T47D (cell line): ENCODE measurements at regions not wholly inside any gene's neighbourhood (a gene's known extent, or its start where the extent isn't known, plus 50 kb on each side); places are given as distances from the start of the nearest gene placed in this dataset.
"Not testable (repeated sequence)": the region's sequence is repeated elsewhere in the genome, so short reads cannot be mapped to it uniquely, and the experiment has no call there.

Experiments used
- DNase-seq, 2 experiments: peaks; one replicate each; pipeline versions ENCODE4 v3.0.0 to v3.0.0-alpha.2; 2011 to 2012; ENCODE audit warnings: low read depth in 1 of 2, low spot score in 1 of 2
- JUND ChIP-seq: IDR thresholded peaks from 2 replicates; pipeline ENCODE4 v1.6.1; 2012; ENCODE audit warnings: low read depth
- in situ Hi-C: cut with HindIII; loops from 2 replicates; pipeline ENCODE4 v1.10.0; 2016; ENCODE audit warnings: low sequenced_read_pairs, low pct_unique_long_range_greater_than_20kb

DNA sequence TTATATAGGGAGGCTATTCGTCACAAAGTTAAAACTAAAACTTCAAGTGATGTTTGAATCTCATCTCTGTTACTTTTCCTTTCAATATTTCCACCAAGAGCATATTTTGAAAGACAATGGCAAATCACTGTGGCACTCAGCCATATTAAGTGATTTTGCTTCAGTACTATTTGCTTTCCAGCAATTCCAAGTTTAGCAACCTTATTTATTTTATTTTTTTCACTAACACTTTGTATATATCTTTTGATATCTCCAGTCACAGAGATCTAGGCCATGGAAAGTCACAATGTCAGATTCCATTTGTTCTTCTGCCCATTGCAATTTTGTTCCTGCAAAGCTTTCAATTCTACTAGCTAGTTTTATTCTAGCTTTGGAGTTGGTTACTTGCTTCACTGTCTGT is 1514.5 kb upstream of the ADGRL3 start:
- in situ Hi-C loops: no loop called here
- TF ChIP-seq JUND: no peak
- no peak for DNase-seq

DNA sequence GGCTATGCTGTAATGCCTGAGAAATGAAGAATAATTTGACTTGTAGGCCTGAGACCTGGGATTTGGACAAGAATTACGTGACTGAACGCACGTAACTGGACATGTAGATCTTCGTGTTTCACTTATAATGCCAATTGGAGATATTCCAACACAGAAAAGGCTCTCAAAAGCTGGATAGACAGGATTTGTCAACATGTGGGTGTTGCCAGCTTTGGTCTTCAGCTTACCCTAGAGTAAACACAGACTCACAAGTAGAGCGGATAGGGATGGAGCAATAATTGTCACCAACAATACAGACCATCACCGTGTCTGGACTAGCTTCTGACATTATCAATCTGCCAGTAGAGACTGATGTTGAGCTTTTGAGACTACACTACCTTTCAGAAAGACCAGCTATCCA is 1511.0 kb upstream of the ADGRL3 start:
- in situ Hi-C loops: no loop called here
- no peak for DNase-seq
- TF ChIP-seq JUND: no peak

DNA sequence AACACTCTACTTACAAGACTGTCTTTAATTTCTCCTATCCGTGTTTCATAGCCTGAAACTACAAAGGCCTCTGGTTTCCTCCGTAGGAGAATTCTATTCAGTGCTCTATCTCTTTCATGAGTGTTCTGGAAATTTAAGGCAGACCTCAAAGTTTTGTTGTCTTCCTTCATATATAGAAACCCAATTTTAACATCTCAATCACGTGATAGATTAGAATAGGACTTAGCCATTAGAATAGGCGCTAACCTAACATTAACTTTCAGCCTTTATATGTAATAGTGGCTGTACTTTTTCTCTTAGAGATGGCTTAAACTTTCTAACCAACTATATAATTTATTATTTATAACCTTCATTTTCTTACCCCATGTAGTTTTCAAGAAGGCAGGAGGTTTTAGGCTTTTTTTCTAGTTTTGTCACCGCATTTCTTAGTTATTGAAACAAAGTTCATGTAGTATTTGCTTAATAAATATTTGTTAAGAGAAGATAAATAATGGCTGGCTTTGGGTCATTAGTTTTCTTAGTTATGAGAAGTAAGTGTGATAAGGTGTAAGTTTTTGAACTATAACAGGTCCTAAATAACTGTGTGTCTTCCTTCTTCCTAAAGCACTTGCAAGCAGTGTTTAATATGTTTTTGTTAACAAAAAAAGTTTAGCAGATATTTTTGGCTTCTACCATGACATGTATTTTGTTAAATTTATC is 1504.6 kb upstream of the ADGRL3 start:
- TF ChIP-seq JUND: no peak
- in situ Hi-C loops: no loop called here

DNA sequence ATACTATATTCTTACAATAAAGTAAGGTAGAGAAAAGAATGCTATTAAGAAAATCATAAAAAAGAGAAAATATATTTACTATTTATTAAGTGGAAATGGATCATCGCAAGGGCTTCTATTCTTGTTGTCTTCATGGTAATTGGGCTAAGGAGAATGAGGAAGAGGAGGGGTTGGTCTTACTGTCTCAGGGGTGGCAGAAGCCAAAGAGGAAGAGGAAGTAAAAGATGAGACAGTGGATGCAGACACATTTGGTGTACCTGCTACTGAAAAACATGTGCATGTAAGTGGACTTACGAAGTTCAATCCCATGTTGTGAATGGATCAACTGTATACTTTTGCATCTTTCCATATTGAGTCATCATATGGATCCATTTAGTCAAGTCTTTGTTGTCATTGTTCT is 1502.1 kb upstream of the ADGRL3 start:
- DNase-seq: no peak
- no peak for TF ChIP-seq JUND
- in situ Hi-C loops: no loop called here

More for the DNA sequence above, 1504.6 kb upstream of the ADGRL3 start:
- no peak for DNase-seq

DNA sequence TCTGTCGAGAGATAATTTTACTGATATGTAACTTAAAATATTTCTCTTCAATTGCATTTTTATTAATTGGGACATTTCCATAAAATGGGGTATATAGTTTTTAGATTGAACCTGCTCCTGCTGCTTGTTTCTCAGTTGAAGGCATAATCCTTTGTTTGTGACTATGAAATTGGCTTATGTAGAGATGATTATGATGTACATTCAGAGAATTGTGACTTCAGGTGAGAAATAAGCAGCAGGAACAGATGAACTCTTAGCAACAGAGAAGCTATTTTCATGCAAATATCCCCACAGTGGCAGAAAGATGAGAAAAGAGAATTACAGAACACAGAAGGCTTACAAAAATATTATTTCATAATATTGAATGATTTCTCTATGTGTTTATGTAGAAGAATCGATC is 1499.5 kb upstream of the ADGRL3 start:
- no peak for TF ChIP-seq JUND
- no peak for DNase-seq
- in situ Hi-C loops: no loop called here

DNA sequence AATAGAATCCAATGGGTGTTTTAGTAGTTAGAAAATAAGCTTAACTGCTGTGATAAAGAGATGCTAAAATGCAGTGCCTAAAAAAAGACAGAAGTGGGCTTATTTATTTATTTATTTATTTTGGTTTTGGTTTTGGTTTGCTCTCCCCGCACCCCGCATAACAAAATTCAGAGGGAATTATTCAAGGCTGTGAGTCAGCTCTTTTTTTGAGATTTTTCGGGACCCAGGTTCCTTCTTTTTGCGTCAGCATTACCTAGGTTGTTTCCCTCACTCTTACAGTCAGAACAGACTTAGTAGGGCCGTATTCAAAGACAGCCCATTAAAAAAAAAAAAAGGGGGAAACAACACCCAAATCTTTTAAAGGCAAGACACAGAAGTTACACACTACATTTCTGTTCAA is 1495.5 kb upstream of the ADGRL3 start:
- TF ChIP-seq JUND: no peak
- in situ Hi-C loops: no loop called here
- DNase-seq: no peak

DNA sequence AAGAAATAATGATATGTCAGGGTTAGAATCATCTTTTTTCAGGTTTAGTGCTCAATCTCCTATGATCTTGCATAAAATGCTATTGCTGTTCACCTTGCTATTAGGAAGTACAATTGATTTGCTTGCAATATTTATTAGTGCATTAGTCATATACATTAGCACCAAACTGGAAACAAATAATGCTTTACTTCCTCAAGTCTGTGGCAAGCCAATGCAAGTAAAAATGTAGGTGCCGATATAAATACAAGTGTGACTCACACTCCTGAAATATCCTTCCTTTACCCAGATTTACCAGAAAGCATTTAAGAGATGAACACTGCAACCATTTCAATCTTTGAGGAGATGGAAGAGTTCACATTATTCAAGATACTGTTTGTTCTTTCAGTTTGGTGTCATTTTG is 1487.7 kb upstream of the ADGRL3 start:
- TF ChIP-seq JUND: no peak
- DNase-seq: no peak
- in situ Hi-C loops: no loop called here

DNA sequence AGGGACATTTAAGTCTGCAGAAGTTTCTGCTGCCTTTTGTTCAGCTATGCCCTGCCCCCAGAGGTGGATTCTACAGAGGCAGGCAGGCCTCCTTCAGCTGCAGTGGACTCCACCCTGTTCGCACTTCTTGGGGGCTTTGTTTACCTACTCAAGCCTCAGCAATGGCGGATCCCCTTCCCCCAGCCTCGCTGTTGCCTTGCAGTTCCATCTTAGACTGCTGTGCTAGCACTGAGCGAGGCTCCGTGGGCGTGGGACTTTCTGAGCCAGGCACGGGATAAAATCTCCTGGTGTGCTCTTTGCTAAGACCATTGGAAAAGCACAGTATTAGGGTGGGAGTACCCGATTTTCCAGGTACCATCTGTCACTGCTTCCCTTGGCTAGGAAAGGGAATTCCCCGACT is 1475.8 kb upstream of the ADGRL3 start:
- in situ Hi-C loops, DNase-seq: not testable (repeated sequence)

DNA sequence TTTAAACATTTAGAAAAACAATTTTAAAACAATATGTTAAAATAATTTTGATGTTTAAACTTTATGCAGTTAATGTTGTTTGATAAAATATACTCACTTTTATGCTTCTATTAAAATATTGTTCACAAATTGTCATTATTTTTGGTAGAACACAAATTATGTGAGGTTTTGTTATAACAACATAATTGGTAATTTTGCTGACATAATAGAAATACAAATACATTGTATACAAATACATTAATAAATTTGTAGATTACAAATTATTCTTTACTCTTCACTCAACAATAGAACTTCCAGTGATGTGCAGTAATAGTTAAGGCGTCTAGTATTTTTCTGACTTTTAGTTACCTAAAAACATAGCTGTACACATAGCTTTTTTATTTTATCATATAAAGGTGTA is 1472.4 kb upstream of the ADGRL3 start:
- TF ChIP-seq JUND: no peak
- in situ Hi-C loops: no loop called here
- DNase-seq: no peak

DNA sequence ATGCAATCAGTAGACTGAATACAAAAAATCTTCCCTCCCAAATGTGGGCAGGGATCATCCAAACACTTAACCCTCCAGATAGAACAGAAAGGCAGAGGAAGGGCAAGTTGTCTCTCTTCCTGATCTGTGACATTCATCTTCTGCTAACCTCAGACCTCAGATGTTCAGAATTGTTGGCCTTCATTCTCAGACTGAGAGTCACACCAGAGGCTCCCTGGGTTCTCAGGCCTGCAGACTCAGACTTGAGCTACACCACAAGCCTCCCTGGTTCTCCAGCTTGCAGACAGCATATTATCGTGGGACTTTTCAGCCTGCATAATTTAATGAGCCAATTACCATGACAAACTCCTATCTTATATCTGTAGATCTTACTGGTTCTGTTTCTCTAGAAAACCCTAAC is 1471.6 kb upstream of the ADGRL3 start:
- in situ Hi-C loops: no loop called here
- DNase-seq: no peak
- TF ChIP-seq JUND: no peak

DNA sequence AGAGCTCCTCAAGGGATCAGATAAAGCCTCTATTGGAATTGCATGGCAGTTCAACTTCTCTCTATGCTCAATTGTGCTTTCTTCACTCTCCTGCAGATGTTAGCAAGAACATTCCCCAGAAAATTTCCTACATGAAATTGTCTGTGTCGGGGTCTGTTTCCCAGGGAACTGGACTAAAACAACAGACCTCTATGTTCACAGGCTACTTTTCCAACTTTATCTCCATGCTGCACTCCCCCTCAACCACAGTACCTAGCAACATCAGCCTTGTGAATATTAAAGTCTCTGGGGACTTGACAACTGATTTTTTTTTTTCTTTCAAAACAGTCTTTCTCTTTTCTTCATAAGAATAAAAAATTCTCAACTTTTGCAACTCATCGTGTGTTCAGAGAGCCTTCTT is 1470.8 kb upstream of the ADGRL3 start:
- no peak for DNase-seq
- in situ Hi-C loops: no loop called here
- TF ChIP-seq JUND: no peak

DNA sequence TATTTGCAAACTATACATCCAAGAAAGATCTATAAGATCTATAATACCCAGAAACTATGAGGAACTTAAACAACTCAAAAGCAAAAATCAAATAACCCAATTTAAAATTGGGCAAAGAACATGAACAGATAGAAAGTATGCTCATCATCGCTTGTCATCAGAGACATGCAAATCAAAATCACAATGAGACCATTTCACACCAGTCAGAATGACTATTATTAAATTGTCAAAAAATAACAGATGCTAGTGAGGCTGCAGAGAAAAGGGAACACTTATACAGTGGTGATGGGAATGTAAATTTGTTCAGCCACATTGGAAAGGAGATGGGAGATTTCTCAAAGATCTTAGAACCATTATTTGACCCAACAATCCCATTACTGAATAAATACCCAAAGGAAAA is 1451.7 kb upstream of the ADGRL3 start:
- no peak for TF ChIP-seq JUND
- in situ Hi-C loops: no loop called here
- DNase-seq: no peak

DNA sequence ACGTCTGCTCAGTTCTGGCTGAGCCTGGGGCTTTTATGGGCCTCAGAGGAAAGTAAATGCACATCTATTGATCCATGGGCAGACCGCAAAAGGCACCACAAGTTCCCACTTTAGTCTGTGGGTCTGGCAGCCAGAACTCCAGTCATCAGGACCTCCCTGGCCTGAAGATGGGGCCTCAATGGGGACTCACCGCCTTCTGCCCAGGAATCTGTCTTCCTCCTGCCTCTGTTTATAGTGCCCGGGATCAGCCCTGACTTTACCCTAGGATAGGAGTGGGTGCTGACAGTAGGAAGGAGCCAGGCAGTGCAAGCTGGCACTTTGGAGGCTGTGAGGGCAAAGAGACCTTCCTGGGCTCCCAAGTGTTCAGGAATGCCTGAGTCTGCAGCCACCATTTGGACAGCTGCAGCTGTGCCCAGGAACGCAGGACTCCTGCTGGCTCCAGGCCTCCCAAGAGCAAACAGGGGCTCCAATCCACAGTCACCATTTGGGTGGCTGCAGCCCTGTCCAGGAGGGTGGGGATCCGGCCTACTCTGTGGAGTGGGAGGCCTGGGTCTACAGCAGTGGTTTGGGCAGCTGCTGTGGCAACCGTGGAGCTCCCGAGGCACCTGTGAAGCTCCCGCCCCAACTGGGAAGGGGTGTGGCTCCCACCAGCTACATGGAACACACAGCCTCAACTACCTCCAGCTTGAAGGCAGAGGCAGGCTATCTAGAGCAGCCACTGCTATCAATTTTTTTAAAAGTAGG is 1440.9 kb upstream of the ADGRL3 start:
- in situ Hi-C loops: no loop called here
- TF ChIP-seq JUND: no peak
- no peak for DNase-seq

DNA sequence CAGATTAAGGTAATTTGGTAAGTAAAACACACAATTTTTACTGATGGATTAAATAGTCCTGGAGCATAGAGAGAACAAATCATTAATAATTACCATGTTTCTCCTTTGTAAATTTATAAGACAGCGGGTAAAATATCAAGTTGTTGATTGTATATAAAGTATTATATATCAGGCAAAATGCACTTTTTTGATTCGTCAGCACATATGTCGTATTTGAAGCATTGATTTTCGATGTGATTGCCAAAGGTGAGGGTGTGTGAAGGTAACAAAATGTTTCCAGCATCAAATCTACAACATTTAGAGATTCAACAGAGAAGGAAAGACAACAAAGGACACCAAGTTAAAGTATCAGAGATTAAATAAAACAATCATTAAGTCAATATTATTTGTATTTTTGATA is 1437.8 kb upstream of the ADGRL3 start:
- TF ChIP-seq JUND: no peak
- DNase-seq: no peak
- in situ Hi-C loops: no loop called here
